A673 (cell line): ENCODE measurements at regions not wholly inside any gene's neighbourhood (a gene's known extent, or its start where the extent isn't known, plus 50 kb on each side); places are given as distances from the start of the nearest gene placed in this dataset.

Experiments used
- BruUV-seq: library from RNA; stranded (reverse); fragments of 400-500 nt; replicated peaks from 2 replicates; lab custom pipeline; 2021; lab: Mats Ljungman, UMichigan
- CTCF ChIA-PET: fragments of 300-600 bp; sonication (Branson Sonifier 250); formaldehyde crosslinking; loops from one replicate; lab custom pipeline; 2022; ENCODE audit warnings: antibody characterized with exemption; lab: Charles Lee
- POLR2A ChIA-PET: fragments of 300-600 bp; sonication (Branson Sonifier 250); formaldehyde crosslinking; loops from one replicate; lab custom pipeline; 2022; ENCODE audit warnings: antibody characterized with exemption; ENCODE audit not compliant: low non-redundant PET; lab: Charles Lee
- DNase-seq: peaks from one replicate; pipeline ENCODE4 v3.0.0-alpha.2; 2015; ENCODE audit warnings: low spot score
- H3K27ac ChIP-seq: fragments of 200-600 bp; sonication (generic); 2 replicates; pipeline ENCODE4 v1.5.1; 2016; ENCODE audit warnings: mixed run types, low read depth, mild to moderate bottlenecking, mixed read lengths, antibody characterized with exemption, low read length; ENCODE audit not compliant: poor library complexity, severe bottlenecking
- H3K27me3 ChIP-seq: fragments of 200-600 bp; sonication (generic); replicated peaks from 2 replicates; pipeline ENCODE4 v1.6.1; 2017; ENCODE audit warnings: mixed run types, low read depth, mild to moderate bottlenecking, mixed read lengths, antibody characterized with exemption, low read length; ENCODE audit not compliant: insufficient read depth, poor library complexity
- H3K36me3 ChIP-seq: fragments of 200-600 bp; sonication (generic); 2 replicates; pipeline ENCODE4 v1.6.1; 2016; ENCODE audit warnings: mixed run types, mild to moderate bottlenecking, mixed read lengths, antibody characterized with exemption, low read length; ENCODE audit not compliant: insufficient read depth, poor library complexity, severe bottlenecking
- H3K4me1 ChIP-seq: fragments of 200-600 bp; sonication (generic); 2 replicates; pipeline ENCODE4 v1.6.1; 2017; ENCODE audit warnings: mixed run types, mild to moderate bottlenecking, mixed read lengths, antibody characterized with exemption, low read length; ENCODE audit not compliant: insufficient read depth, poor library complexity, severe bottlenecking
- H3K4me3 ChIP-seq: fragments of 200-600 bp; sonication (generic); 2 replicates; pipeline ENCODE4 v1.5.1; 2016; ENCODE audit warnings: low read depth, mixed run types, mild to moderate bottlenecking, mixed read lengths, low read length; ENCODE audit not compliant: poor library complexity, severe bottlenecking
- H3K9me3 ChIP-seq: fragments of 200-600 bp; sonication (generic); 2 replicates; pipeline ENCODE4 v1.6.1; 2016; ENCODE audit warnings: mixed run types, low read depth, mild to moderate bottlenecking, mixed read lengths, antibody characterized with exemption, low read length; ENCODE audit not compliant: poor library complexity, severe bottlenecking
- CTCF ChIP-seq: fragments of 300-800, 200-600 bp; sonication (generic); conservative IDR thresholded peaks from 2 replicates; pipeline ENCODE4 v1.5.1; 2017; ENCODE audit warnings: low read depth, mild to moderate bottlenecking, antibody characterized with exemption, low read length, moderate library complexity, mixed read lengths
- EZH2 ChIP-seq: fragments of 200-600 bp; sonication (generic); IDR thresholded peaks from 2 replicates; pipeline ENCODE4 v1.6.1; 2017; ENCODE audit warnings: borderline replicate concordance, low read depth, mild to moderate bottlenecking, mixed read lengths, antibody characterized with exemption, low read length; ENCODE audit not compliant: poor library complexity, severe bottlenecking
- intact Hi-C: fragments of 100-400 bp; cut with micrococcal nuclease; formaldehyde crosslinking; loops from one replicate; pipeline ENCODE4 v1.10.0; 2022; ENCODE audit not compliant: unreplicated experiment

- TF ChIP-seq CTCF, result no peak
- TF ChIP-seq EZH2, result no peak
- Histone ChIP-seq H3K9me3 (no peaks in the 10 kb centered on the region), H3K27me3 (no peaks in the 10 kb centered on the region), H3K27ac (no peak overlapping the region), H3K4me1 (no peaks in the 10 kb centered on the region), H3K36me3 (no peaks in the 10 kb centered on the region), H3K4me3 (no peak overlapping the region)
- BruUV-seq, result no TSS peak
- no peak for DNase-seq
- ChIA-PET CTCF (no interaction called here), POLR2A (no interaction called here)
- intact Hi-C loops, result no loop called here
These were observed 213.3 kb upstream of the TGFBR2 start for GRCh38 chr3:30393079-30393478.

- intact Hi-C loops, result no loop called here
- BruUV-seq, result no TSS peak
- POLR2A ChIA-PET, result no interaction called here
- CTCF ChIA-PET, result no interaction called here
- Histone ChIP-seq H3K36me3 (no peaks in the 10 kb centered on the region), H3K9me3 (no peaks in the 10 kb centered on the region), H3K27me3 (no peaks in the 10 kb centered on the region), H3K4me1 (no peaks in the 10 kb centered on the region), H3K27ac (no peak overlapping the region), H3K4me3 (no peak overlapping the region)
- DNase-seq, result no peak
- TF ChIP-seq CTCF (no peak), EZH2 (no peak)
These were observed 209.4 kb upstream of the TGFBR2 start for GRCh38 chr3:30397030-30397429.

- Histone ChIP-seq H3K9me3 (no peaks in the 10 kb centered on the region), H3K4me3 (no peak overlapping the region), H3K36me3 (no peaks in the 10 kb centered on the region), H3K27ac (no peak overlapping the region), H3K4me1 (no peaks in the 10 kb centered on the region), H3K27me3 (no peaks in the 10 kb centered on the region)
- POLR2A ChIA-PET, result no interaction called here
- CTCF ChIA-PET, result interaction anchor here (0.5 kb wide), 1 partner anchor 524 kb away, joined by 7 read pairs; no protein-coding TSS in a partner anchor
- no TSS peak for BruUV-seq
- intact Hi-C loops, result no loop called here
- no peak for DNase-seq
- TF ChIP-seq EZH2 (no peak), CTCF (no peak)
These were observed 206.8 kb upstream of the TGFBR2 start for GRCh38 chr3:30399394-30400181.
